Body of pancreas (tissue), 4 donors: ENCODE measurements at regions not wholly inside any gene's neighbourhood (a gene's known extent, or its start where the extent isn't known, plus 50 kb on each side); places are given as distances from the start of the nearest gene placed in this dataset.

ENCODE experiments used
- ATAC-seq: fragments of 150-250 bp; one replicate; pipeline ENCODE4 v1.9.1; 2016
- DNase-seq, 4 donors: peaks; one replicate each; pipeline ENCODE4 v3.0.0-alpha.2; 2019
- H3K27ac ChIP-seq, 4 donors: fragments of 200-600 bp; sonication (generic); 1 replicate in 3 of 4; 2 replicates in 1 of 4; pipeline versions ENCODE4 v1.5.1 to v1.6.1; 2016 to 2019; ENCODE audit warnings: mild to moderate bottlenecking in 1 of 4, mixed read lengths in 1 of 4, moderate library complexity in 1 of 4
- H3K27me3 ChIP-seq, 2 donors: fragments of 200-600 bp; sonication (generic); one replicate each; pipeline ENCODE4 v1.6.0; 2016; ENCODE audit warnings: mild to moderate bottlenecking in 1 of 2
- H3K36me3 ChIP-seq, 2 donors: fragments of 200-600 bp; sonication (generic); replicated peaks in 1 of 2; 2 replicates each; pipeline ENCODE4 v1.5.1; 2016; ENCODE audit warnings: low read depth in 2 of 2; ENCODE audit not compliant: insufficient read depth in 1 of 2
- H3K4me1 ChIP-seq: fragments of 200-600 bp; sonication (generic); one replicate; pipeline ENCODE4 v1.6.0; 2016
- H3K4me3 ChIP-seq, 2 donors: fragments of 200-600 bp; sonication (generic); 1 replicate in 1 of 2; 2 replicates in 1 of 2; pipeline ENCODE4 v1.5.1; 2016 to 2019
- H3K9me3 ChIP-seq, 3 donors: fragments of 200-600 bp; sonication (generic); 1 replicate in 2 of 3; 2 replicates in 1 of 3; pipeline ENCODE4 v1.5.1; 2016
- POLR2A ChIP-seq, 3 donors: fragments of 450-650 bp; IDR thresholded peaks; one replicate each; pipeline ENCODE4 v1.6.1; 2016; ENCODE audit warnings: antibody characterized with exemption in 3 of 3, mild to moderate bottlenecking in 2 of 3
- WGBS, 2 donors: methylation state at CpG; one replicate each; pipeline ENCODE4 v1.1.5; 2017; 5-methylcytosine and 5-hydroxymethylcytosine counted together
- intact Hi-C: fragments of 100-400 bp; cut with DNase I; formaldehyde crosslinking; loops from one replicate; pipeline ENCODE4 v1.15.1; 2023
- TF ChIP-seq, protein P1 (sequence below), 7 experiments: fragments of 450-650 bp in 4 of 7; fragments of 200-600 bp in 3 of 7; sonication (generic) in 3 of 7; IDR thresholded peaks; one replicate each; pipeline ENCODE4 v1.5.1; 2016 to 2019; ENCODE audit warnings: antibody characterized with exemption in 7 of 7

- H3K27me3 ChIP-seq, result no peaks in the 10 kb centered on the region
- H3K27ac ChIP-seq, result no peak overlapping the region
- no peaks in the 10 kb centered on the region for H3K9me3 ChIP-seq
- no peaks in the 10 kb centered on the region for H3K4me1 ChIP-seq
- 59 to 60% methylated on average over 1 of the region's 1 CpG for WGBS, 2 donors
- no peak overlapping the region for H3K4me3 ChIP-seq
- TF ChIP-seq POLR2A (IDR thresholded peaks at IDR 0.05), result no peak
- TF ChIP-seq, protein P1, sequence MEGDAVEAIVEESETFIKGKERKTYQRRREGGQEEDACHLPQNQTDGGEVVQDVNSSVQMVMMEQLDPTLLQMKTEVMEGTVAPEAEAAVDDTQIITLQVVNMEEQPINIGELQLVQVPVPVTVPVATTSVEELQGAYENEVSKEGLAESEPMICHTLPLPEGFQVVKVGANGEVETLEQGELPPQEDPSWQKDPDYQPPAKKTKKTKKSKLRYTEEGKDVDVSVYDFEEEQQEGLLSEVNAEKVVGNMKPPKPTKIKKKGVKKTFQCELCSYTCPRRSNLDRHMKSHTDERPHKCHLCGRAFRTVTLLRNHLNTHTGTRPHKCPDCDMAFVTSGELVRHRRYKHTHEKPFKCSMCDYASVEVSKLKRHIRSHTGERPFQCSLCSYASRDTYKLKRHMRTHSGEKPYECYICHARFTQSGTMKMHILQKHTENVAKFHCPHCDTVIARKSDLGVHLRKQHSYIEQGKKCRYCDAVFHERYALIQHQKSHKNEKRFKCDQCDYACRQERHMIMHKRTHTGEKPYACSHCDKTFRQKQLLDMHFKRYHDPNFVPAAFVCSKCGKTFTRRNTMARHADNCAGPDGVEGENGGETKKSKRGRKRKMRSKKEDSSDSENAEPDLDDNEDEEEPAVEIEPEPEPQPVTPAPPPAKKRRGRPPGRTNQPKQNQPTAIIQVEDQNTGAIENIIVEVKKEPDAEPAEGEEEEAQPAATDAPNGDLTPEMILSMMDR (IDR thresholded peaks at IDR 0.05), result no peak
- intact Hi-C loops, result no loop called here
- ATAC-seq (no peak), DNase-seq (no peak)
- H3K36me3 ChIP-seq, result no peaks in the 10 kb centered on the region
Observed at GRCh38 chr11:112506852-112507251, 246.2 kb upstream of the PLET1 start.

GRCh38 chr11:112507281-112507680 is 246.6 kb upstream of the PLET1 start:
- Histone ChIP-seq H3K27ac (no peak overlapping the region), H3K4me1 (no peaks in the 10 kb centered on the region), H3K9me3 (no peaks in the 10 kb centered on the region), H3K36me3 (no peaks in the 10 kb centered on the region), H3K27me3 (no peaks in the 10 kb centered on the region), H3K4me3 (no peak overlapping the region)
- no peak for TF ChIP-seq POLR2A (IDR thresholded peaks at IDR 0.05)
- TF ChIP-seq, protein P1 (IDR thresholded peaks at IDR 0.05), result no peak
- DNase-seq (no peak), ATAC-seq (no peak)
- intact Hi-C loops, result no loop called here
- 45 to 50% methylated on average over 2 of the region's 2 CpGs for WGBS, 2 donors

- TF ChIP-seq, protein P1 (IDR thresholded peaks at IDR 0.05), result no peak
- TF ChIP-seq POLR2A (IDR thresholded peaks at IDR 0.05), result no peak
- H3K27me3 ChIP-seq, result no peaks in the 10 kb centered on the region
- ATAC-seq (no peak), DNase-seq (no peak)
- no peaks in the 10 kb centered on the region for H3K36me3 ChIP-seq
- no peak overlapping the region for H3K4me3 ChIP-seq
- no peaks in the 10 kb centered on the region for H3K4me1 ChIP-seq
- intact Hi-C loops, result no loop called here
- WGBS, 2 donors, result 61 to 73% methylated on average over 2 of the region's 2 CpGs
- H3K27ac ChIP-seq, result no peak overlapping the region
- no peaks in the 10 kb centered on the region for H3K9me3 ChIP-seq
Observed at GRCh38 chr11:112508750-112509149, 248.1 kb upstream of the PLET1 start.

DNA sequence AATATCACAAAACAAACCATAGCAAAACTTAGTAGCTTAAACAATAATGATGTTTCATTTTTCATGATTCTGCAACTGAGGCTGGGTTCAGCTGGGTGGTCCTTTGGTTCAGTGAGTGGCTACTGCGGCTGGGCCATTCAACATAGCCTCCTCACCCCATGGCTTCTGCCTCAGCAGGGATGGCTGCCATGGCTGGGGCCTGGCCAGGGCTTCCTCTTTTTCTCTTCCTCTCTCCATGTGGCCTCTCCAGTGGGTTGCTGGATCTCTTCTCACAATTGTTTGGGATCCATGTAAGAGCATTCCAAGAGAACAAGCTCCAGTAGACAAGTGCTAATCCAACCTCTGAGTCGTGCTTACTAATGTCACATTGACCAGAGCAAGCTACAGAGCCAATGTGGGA is 248.6 kb upstream of the PLET1 start:
- Histone ChIP-seq H3K27me3 (no peaks in the 10 kb centered on the region), H3K9me3 (no peaks in the 10 kb centered on the region), H3K27ac (no peak overlapping the region), H3K4me3 (no peak overlapping the region), H3K36me3 (no peaks in the 10 kb centered on the region), H3K4me1 (no peaks in the 10 kb centered on the region)
- no peak for DNase-seq
- ATAC-seq, result no peak
- intact Hi-C loops, result no loop called here
- 72 to 76% methylated on average over 2 of the region's 2 CpGs for WGBS, 2 donors
- TF ChIP-seq, protein P1 (IDR thresholded peaks at IDR 0.05), result no peak
- TF ChIP-seq POLR2A (IDR thresholded peaks at IDR 0.05), result no peak

DNA sequence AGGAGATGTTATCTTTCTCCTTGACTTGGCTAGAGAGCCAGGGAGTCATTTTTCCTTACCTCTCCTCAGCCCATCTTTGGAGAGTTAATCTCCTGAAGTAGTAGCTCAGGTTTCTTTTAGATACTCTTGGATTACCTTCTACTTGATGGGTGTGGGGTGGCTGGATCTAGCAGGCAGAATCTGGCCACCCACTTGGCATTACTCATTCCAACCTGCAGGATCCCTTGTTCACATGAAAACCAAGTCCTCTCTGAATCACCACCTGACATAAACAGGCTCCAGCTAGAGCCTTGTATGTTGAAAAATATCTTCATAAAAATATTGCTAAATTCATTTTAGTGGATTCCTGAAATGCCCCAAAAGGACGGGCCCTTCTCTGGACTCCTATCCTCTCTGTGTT is 250.6 kb upstream of the PLET1 start:
- TF ChIP-seq POLR2A (IDR thresholded peaks at IDR 0.05), result no peak
- TF ChIP-seq, protein P1 (IDR thresholded peaks at IDR 0.05), result no peak
- no peak overlapping the region for H3K4me3 ChIP-seq
- H3K9me3 ChIP-seq, result no peaks in the 10 kb centered on the region
- no peaks in the 10 kb centered on the region for H3K36me3 ChIP-seq
- H3K27ac ChIP-seq, result no peak overlapping the region
- no peak for ATAC-seq
- no peaks in the 10 kb centered on the region for H3K27me3 ChIP-seq
- H3K4me1 ChIP-seq, result no peaks in the 10 kb centered on the region
- intact Hi-C loops, result no loop called here
- 38 to 45% methylated on average over 1 of the region's 1 CpG for WGBS, 2 donors
- DNase-seq, result no peak
